LHCN-M2 (cell line): ENCODE measurements at regions not wholly inside any gene's neighbourhood (a gene's known extent, or its start where the extent isn't known, plus 50 kb on each side); places are given as distances from the start of the nearest gene placed in this dataset.
"Not testable (repeated sequence)": the region's sequence is repeated elsewhere in the genome, so short reads cannot be mapped to it uniquely, and the experiment has no call there.

Experiments used
- DNase-seq: peaks from one replicate; pipeline ENCODE4 v3.0.0-alpha.2; 2012; ENCODE audit warnings: low read depth

- DNase-seq, result not testable (repeated sequence)
These were observed 74.4 kb upstream of the RTN4 start for GRCh38 chr2:55124682-55125081.

GRCh38 chr2:55123851-55124269 is 73.6 kb upstream of the RTN4 start:
- DNase-seq, result no peak

GRCh38 chr2:55120634-55121359 is 70.5 kb upstream of the RTN4 start:
- DNase-seq, result peak; percentile 100

GRCh38 chr2:55119711-55120487 is 69.6 kb upstream of the RTN4 start:
- peak; percentile 98 for DNase-seq

GRCh38 chr2:55118643-55119083 is 68.4 kb upstream of the RTN4 start:
- DNase-seq, result no peak

GRCh38 chr2:55116966-55117365 is 66.7 kb upstream of the RTN4 start:
- DNase-seq, result no peak

- DNase-seq, result no peak
These were observed 66.3 kb upstream of the RTN4 start for GRCh38 chr2:55116598-55116964.

GRCh38 chr2:55115761-55116597 is 65.7 kb upstream of the RTN4 start:
- DNase-seq, result peak; percentile 79

- DNase-seq, result no peak
These were observed 64.3 kb upstream of the RTN4 start for GRCh38 chr2:55114597-55114996.

GRCh38 chr2:55114082-55114481 is 63.8 kb upstream of the RTN4 start:
- DNase-seq, result no peak

GRCh38 chr2:55112229-55113031 is 62.2 kb upstream of the RTN4 start:
- peak; percentile 94 for DNase-seq

- peak; percentile 98 for DNase-seq
These were observed 61.4 kb upstream of the RTN4 start for GRCh38 chr2:55111570-55112228.

GRCh38 chr2:55111230-55111569 is 60.9 kb upstream of the RTN4 start:
- no peak for DNase-seq

- peak; percentile 95 for DNase-seq
These were observed 59.1 kb upstream of the RTN4 start for GRCh38 chr2:55109219-55109891.

GRCh38 chr2:55108456-55109160 is 58.4 kb upstream of the RTN4 start:
- no peak for DNase-seq

GRCh38 chr2:55107436-55107835 is 57.2 kb upstream of the RTN4 start:
- DNase-seq, result peak; percentile 80

- no peak for DNase-seq
These were observed 55.9 kb upstream of the RTN4 start for GRCh38 chr2:55106148-55106547.

GRCh38 chr2:55105456-55105855 is 55.2 kb upstream of the RTN4 start:
- DNase-seq, result no peak

- no peak for DNase-seq
These were observed 52.8 kb upstream of the RTN4 start for GRCh38 chr2:55103046-55103445.
